ENCODE measurements at regions not wholly inside any gene's neighbourhood (a gene's known extent, or its start where the extent isn't known, plus 50 kb on each side); places are given as distances from the start of the nearest gene placed in this dataset.

DNA sequence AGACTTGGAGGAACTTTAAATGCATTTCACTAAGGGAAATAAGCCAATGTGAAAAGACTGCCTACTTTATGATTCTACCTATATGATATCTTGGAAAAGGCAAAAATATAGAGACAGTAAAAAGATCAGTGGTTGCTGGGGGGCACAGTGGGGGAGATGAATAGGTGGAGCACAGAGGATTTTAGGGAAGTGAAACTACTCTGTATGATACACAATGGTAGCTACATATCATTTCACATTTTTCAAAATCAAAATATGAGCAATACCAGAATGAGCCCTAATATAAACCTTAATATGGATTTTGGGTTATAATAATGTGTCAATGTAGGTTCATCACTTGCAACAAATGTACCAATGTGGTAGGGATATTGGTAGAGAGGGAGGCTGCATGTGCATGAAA is 161.4 kb upstream of the HTR1E start:
- TF ChIP-seq EGR1 (IDR thresholded peaks at IDR 0.05) (no peak), CREB1 (IDR thresholded peaks at IDR 0.05; ENCODE audit: low read depth) (no peak), CEBPB (IDR thresholded peaks at IDR 0.05) (no peak), ZBTB7A (IDR thresholded peaks at IDR 0.05; ENCODE audit: low read depth) (no peak), YY1 (IDR thresholded peaks at IDR 0.05; ENCODE audit: low read depth) (no peak), EP300 (IDR thresholded peaks at IDR 0.05; ENCODE audit: borderline replicate concordance) (no peak), TEAD4 (IDR thresholded peaks at IDR 0.05) (no peak)
